H1 (cell line): ENCODE measurements at regions not wholly inside any gene's neighbourhood (a gene's known extent, or its start where the extent isn't known, plus 50 kb on each side); places are given as distances from the start of the nearest gene placed in this dataset.

Experiments used
- BRCA1 ChIP-seq: IDR thresholded peaks from 2 replicates; pipeline ENCODE4 v1.6.1; 2012; ENCODE audit warnings: low read depth, low read length, improper control_type of control experiment
- CBX8 ChIP-seq: fragments of 300-800, 300-1000 bp; sonication (generic); IDR thresholded peaks from 2 replicates; pipeline ENCODE4 v1.7.1; 2016; ENCODE audit warnings: low read depth, low read length, borderline replicate concordance
- CHD1 ChIP-seq: IDR thresholded peaks from 2 replicates; pipeline ENCODE4 v1.6.1; 2012; ENCODE audit warnings: low read depth, low read length, improper control_type of control experiment
- CTCF ChIP-seq, 3 experiments: IDR thresholded peaks; 1 replicate in 2 of 3; 2 replicates in 1 of 3; pipeline versions ENCODE4 v1.5.1 to v1.6.1; 2011; ENCODE audit warnings: low read length in 3 of 3, mild to moderate bottlenecking in 3 of 3, inconsistent platforms in 2 of 3, low read depth in 1 of 3, moderate library complexity in 1 of 3; ENCODE audit not compliant: insufficient read depth in 1 of 3; ENCODE audit errors: control extremely low read depth in 1 of 3
- EZH2 ChIP-seq: fragments of 200-600 bp; sonication (generic); IDR thresholded peaks from 2 replicates; pipeline ENCODE4 v1.7.1; 2012; ENCODE audit warnings: low read depth, mild to moderate bottlenecking, moderate library complexity, low read length, inconsistent platforms; ENCODE audit not compliant: severe bottlenecking
- GABPA ChIP-seq: IDR thresholded peaks from 2 replicates; pipeline ENCODE4 v1.6.1; 2011; ENCODE audit warnings: mild to moderate bottlenecking, low read length, moderate library complexity, borderline replicate concordance; ENCODE audit not compliant: insufficient read depth
- JUN ChIP-seq: IDR thresholded peaks from 2 replicates; pipeline ENCODE4 v1.6.1; 2011; ENCODE audit warnings: low read depth, mild to moderate bottlenecking, improper control_type of control experiment, low read length
- POLR2A ChIP-seq, 2 experiments: IDR thresholded peaks; 1 replicate in 1 of 2; 2 replicates in 1 of 2; pipeline ENCODE4 v1.6.1; 2011; ENCODE audit warnings: low read depth in 2 of 2, low read length in 2 of 2, mild to moderate bottlenecking in 2 of 2; ENCODE audit errors: control extremely low read depth in 1 of 2
- POU5F1 ChIP-seq: IDR thresholded peaks from 2 replicates; pipeline ENCODE4 v1.6.1; 2011; ENCODE audit warnings: low read depth, mild to moderate bottlenecking, low read length, moderate library complexity
- RFX5 ChIP-seq: IDR thresholded peaks from 2 replicates; pipeline ENCODE4 v1.6.1; 2011; ENCODE audit warnings: low read depth, low read length, improper control_type of control experiment, borderline replicate concordance
- SP1 ChIP-seq: IDR thresholded peaks from 2 replicates; pipeline ENCODE4 v1.6.1; 2011; ENCODE audit warnings: low read depth, low read length
- TAF1 ChIP-seq: IDR thresholded peaks from 2 replicates; pipeline ENCODE4 v1.6.1; 2011; ENCODE audit warnings: mild to moderate bottlenecking, low read depth, low read length

- TF ChIP-seq GABPA, result no peak
- TF ChIP-seq BRCA1, result no peak
- TF ChIP-seq CHD1, result no peak
- no peak for TF ChIP-seq EZH2
- no peak for TF ChIP-seq CTCF (IDR thresholded peaks at IDR 0.05; ENCODE audit: control extremely low read depth in 1 of 3, insufficient read depth in 1 of 3, low read depth in 1 of 3, low read length in 3 of 3)
- TF ChIP-seq SP1, result no peak
- no peak for TF ChIP-seq POU5F1
- TF ChIP-seq CBX8, result no peak
- no peak for TF ChIP-seq JUN
- TF ChIP-seq TAF1, result no peak
- TF ChIP-seq POLR2A (IDR thresholded peaks at IDR 0.05; ENCODE audit: control extremely low read depth in 1 of 2, low read depth in 2 of 2, low read length in 2 of 2), result no peak
- no peak for TF ChIP-seq RFX5
Observed at GRCh38 chr11:97732011-97732632, 1288.6 kb upstream of the CNTN5 start.
